Brain microvascular endothelial cell (primary cell): ENCODE measurements at regions not wholly inside any gene's neighbourhood (a gene's known extent, or its start where the extent isn't known, plus 50 kb on each side); places are given as distances from the start of the nearest gene placed in this dataset.

Experiments used
- DNase-seq: peaks from one replicate; pipeline ENCODE4 v3.0.0-alpha.2; 2020
- H3K27ac ChIP-seq: fragments of 250-450 bp; sonication (Bioruptor Pico); 2 replicates; pipeline ENCODE4 v1.5.1; 2020; ENCODE audit warnings: mild to moderate bottlenecking, moderate library complexity
- H3K27me3 ChIP-seq: fragments of 250-450 bp; sonication (Bioruptor Pico); replicated peaks from 2 replicates; pipeline ENCODE4 v1.5.1; 2020; ENCODE audit warnings: mild to moderate bottlenecking
- H3K36me3 ChIP-seq: fragments of 250-450 bp; sonication (Bioruptor Pico); replicated peaks from 2 replicates; pipeline ENCODE4 v1.5.1; 2020; ENCODE audit warnings: mild to moderate bottlenecking
- H3K4me3 ChIP-seq: 2 replicates; pipeline ENCODE4 v1.5.1; 2011; ENCODE audit warnings: low read depth, mild to moderate bottlenecking, control low read depth, low read length, moderate library complexity
- CTCF ChIP-seq: IDR thresholded peaks from 2 replicates; pipeline ENCODE4 v1.5.1; 2011; ENCODE audit warnings: low read depth, mild to moderate bottlenecking, moderate library complexity, low read length, control low read depth, inconsistent platforms; ENCODE audit errors: missing control alignments
- in situ Hi-C: cut with HindIII; loops from 2 replicates; pipeline ENCODE4 v1.10.0; 2017; ENCODE audit warnings: low sequenced_read_pairs, low pct_ligation_motif_present

- TF ChIP-seq CTCF: no peak
- Histone ChIP-seq H3K36me3 (no peaks in the 10 kb centered on the region), H3K27ac (no peak overlapping the region), H3K27me3 (no peaks in the 10 kb centered on the region), H3K4me3 (no peak overlapping the region)
- no peak for DNase-seq
- in situ Hi-C loops: no loop called here
Observed at GRCh38 chr12:22740656-22741355, 115.8 kb downstream of the ETNK1 start.

GRCh38 chr12:22743700-22744099, 118.7 kb downstream of the ETNK1 start:
- no peak for TF ChIP-seq CTCF
- in situ Hi-C loops: no loop called here
- Histone ChIP-seq H3K27ac (no peak overlapping the region), H3K4me3 (no peak overlapping the region), H3K36me3 (no peaks in the 10 kb centered on the region), H3K27me3 (no peaks in the 10 kb centered on the region)
- no peak for DNase-seq

- Histone ChIP-seq H3K4me3 (no peak overlapping the region), H3K27me3 (no peaks in the 10 kb centered on the region), H3K36me3 (no peaks in the 10 kb centered on the region), H3K27ac (no peak overlapping the region)
- in situ Hi-C loops: no loop called here
- TF ChIP-seq CTCF: no peak
- DNase-seq: no peak
Observed at GRCh38 chr12:22744197-22744596, 119.2 kb downstream of the ETNK1 start.

- no peak for TF ChIP-seq CTCF
- H3K27ac ChIP-seq: no peak overlapping the region
- no peak overlapping the region for H3K4me3 ChIP-seq
- H3K27me3 ChIP-seq: no peaks in the 10 kb centered on the region
- in situ Hi-C loops: no loop called here
- H3K36me3 ChIP-seq: no peaks in the 10 kb centered on the region
- no peak for DNase-seq
Observed at GRCh38 chr12:22746720-22747119, 121.7 kb downstream of the ETNK1 start.

GRCh38 chr12:22755629-22756028, 130.7 kb downstream of the ETNK1 start:
- in situ Hi-C loops: no loop called here
- H3K4me3 ChIP-seq: no peak overlapping the region
- no peak overlapping the region for H3K27ac ChIP-seq
- DNase-seq: no peak
- TF ChIP-seq CTCF: no peak
- H3K27me3 ChIP-seq: no peaks in the 10 kb centered on the region
- no peaks in the 10 kb centered on the region for H3K36me3 ChIP-seq
